ENCODE measurements at regions not wholly inside any gene's neighbourhood (a gene's known extent, or its start where the extent isn't known, plus 50 kb on each side); places are given as distances from the start of the nearest gene placed in this dataset.
"Not testable (repeated sequence)": the region's sequence is repeated elsewhere in the genome, so short reads cannot be mapped to it uniquely, and the experiment has no call there.

DNA sequence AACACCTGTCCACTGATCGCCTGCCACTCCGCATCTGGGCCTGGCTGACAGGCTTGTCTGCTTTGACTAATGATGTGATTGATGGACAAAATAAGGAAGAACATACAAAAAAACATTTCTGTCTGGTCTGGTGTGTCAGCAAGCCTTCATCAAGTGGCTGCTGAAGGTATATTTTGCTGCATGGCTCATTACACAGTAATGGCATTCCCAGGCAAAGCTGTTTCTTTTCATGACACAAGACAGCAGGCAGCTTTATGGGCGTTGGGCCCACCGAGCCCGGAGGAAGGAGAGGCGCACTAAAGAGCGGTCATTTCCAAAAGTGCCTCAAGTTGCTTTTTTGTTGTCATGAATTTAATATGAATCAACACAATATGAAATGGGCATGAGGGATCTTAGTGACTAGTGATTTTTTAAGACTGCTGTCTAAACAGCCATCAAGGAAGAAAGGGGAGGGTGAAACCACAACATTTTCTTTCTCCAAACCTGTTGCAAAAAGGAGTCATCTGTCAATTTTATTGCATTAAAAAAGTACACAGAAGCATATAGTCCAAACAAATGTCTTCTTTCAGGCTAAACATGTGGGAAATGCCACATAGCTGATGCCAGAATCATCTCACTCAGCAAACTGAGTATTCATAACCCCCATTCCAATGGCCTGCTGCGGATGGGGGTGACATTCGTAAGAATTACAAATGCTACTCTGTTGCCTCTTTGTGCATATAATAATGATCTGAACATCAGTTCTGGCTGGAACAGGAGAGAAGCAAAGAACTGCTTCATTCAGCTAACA is 476.6 kb downstream of the ZNF536 start:
- peak; percentile 61 for DNase-seq (ENCODE audit: low read depth)

DNA sequence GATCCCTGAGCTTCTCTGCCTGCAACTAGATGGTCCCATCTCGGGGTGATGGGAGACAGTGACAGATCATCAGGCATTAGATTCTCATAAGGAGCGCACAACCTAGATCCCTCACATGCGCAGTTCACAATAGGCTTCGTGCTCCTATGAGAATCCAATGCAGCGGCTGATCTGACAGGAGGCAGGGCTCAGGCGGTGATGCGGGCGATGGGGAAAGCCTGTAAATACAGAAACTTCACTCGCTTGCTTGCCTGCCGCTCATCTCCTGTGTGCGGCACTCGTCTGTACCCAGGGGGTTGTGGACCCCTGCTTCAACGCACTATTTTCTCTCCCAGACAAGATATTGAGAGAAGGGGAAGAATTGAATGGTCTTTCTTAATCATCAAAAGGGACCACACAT is 473.9 kb downstream of the ZNF536 start:
- no peak for DNase-seq (ENCODE audit: low read depth)
- in situ Hi-C loops (cut with HindIII; ENCODE audit: low pct_unique_long_range_greater_than_20kb, low sequenced_read_pairs): no loop called here

More for the DNA sequence above, 476.6 kb downstream of the ZNF536 start:
- in situ Hi-C loops (cut with HindIII; ENCODE audit: low pct_unique_long_range_greater_than_20kb, low sequenced_read_pairs): no loop called here

DNA sequence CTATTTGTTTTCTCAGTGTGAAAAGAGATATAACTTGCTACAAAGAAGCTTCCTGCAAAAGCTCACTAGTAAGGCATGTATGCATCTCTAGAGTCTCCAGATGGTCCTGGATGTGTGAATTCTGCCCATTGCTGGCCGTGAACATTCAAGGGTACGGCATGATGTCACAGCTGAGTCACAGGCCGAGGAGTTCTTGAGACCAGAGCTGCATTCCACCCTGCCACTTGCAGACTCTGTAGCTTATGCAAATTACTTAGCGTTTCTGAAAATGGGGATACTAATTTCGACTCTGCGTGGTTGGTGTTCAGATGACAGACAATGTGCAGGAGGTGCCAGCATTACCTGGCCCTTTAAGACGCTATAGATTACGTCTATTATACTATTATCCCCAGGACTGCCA is 470.7 kb downstream of the ZNF536 start:
- DNase-seq (ENCODE audit: low read depth): no peak
- in situ Hi-C loops (cut with HindIII; ENCODE audit: low pct_unique_long_range_greater_than_20kb, low sequenced_read_pairs): no loop called here

DNA sequence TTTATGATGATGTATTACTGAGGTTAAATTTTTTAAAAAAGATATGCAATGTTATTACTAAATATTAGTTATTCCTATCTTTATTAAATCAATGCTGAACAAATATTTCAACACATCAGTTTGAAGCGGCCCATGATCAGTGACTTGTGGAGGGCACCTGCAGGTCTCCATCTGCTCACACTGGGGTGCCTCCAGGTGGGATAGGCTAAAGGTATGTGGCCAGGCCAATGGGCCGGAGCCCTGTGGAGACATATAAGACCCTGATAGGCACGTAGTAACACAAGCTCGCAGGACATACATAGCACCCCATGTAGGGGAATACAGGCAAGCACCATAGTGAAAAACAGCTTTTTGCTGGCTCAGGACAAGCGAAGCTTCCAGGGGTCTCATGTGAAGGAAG is 469.8 kb downstream of the ZNF536 start:
- in situ Hi-C loops (cut with HindIII; ENCODE audit: low pct_unique_long_range_greater_than_20kb, low sequenced_read_pairs): no loop called here
- DNase-seq (ENCODE audit: low read depth): no peak

DNA sequence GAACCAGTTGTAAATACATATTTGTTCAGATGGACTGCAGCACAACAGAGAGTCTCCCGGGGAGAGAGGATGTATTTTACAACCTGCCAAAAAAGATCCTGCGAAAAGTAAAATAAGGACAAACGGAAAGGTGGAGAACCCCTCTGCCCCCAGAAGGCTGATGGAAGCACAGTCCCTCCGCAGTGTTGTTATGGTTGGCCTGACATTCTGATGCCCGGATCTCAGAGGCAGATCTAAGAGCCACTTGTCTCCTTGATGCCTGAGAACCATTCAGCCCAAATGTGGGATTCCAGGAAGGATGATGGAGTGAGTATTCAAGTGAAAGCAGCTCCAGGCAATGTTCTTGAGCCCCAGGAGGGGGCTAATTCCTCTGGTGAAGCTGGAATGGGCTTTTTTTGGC is 458.7 kb downstream of the ZNF536 start:
- no peak for DNase-seq (ENCODE audit: low read depth)
- in situ Hi-C loops (cut with HindIII; ENCODE audit: low pct_unique_long_range_greater_than_20kb, low sequenced_read_pairs): no loop called here

DNA sequence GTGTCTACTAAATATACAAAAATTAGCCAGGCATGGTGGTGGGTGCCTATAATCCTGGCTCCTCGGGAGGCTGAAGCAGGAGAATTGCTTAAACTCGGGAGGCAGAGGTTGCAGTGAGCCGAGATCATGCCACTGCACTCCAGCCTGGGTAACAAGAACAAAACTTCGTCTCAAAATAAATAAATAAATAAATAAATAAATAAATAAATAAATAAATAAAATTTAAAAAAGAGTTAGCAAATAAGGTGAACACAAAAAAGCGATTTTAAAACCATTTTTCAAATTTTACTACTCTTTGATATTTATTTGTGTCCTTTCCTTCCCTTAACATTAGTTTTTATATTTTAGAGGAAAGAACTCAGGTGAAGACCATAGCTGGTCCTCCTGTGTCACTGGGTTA is 453.3 kb downstream of the ZNF536 start:
- DNase-seq (ENCODE audit: low read depth); in situ Hi-C loops (cut with HindIII; ENCODE audit: low pct_unique_long_range_greater_than_20kb, low sequenced_read_pairs): not testable (repeated sequence)

DNA sequence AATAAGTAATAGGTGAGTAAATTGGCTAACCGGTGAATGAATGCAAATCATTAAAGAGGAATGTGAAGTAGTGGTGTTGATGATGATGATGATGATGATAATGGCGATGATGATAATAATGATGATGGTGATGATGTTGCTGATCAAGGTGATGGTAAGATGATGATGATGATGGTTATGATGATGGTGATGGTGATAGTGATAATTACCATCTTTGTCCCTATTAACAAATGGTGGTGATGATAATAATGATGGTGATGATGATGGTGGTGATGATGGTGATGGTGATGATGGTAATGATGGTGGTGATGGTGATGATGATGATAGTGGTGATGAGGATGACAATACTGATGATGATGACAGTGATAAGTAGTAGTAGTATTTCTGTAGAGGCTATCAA is 452.6 kb downstream of the ZNF536 start:
- DNase-seq (ENCODE audit: low read depth): no peak
- in situ Hi-C loops (cut with HindIII; ENCODE audit: low pct_unique_long_range_greater_than_20kb, low sequenced_read_pairs): no loop called here

DNA sequence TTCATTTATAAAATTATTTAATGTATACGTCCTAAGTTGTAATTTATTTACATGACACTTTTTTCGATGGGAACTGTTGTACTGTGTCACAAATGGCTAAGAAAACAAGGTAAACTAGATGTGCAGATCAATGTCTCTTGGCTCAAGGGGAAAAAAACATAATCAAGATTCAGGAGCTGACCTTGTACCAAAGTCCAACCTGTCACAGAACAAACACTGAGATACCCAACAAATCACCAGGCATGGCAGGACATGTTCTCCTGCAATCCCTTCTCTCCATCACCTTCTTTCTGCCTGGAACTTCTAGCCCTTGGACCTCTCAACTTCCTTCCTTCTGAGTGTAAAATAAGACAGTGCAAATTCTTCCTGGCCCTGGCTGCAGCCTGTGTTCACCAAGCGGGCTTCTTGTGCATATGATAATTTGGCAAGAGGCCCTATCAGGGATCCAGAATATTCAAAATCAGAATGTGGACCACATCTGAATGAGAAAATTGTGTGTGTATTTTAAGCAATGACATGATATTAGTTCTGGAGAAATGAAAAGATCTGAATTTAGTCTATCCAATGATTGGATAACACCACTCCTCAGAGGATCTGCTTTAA is 445.9 kb downstream of the ZNF536 start:
- no peak for DNase-seq (ENCODE audit: low read depth)
- in situ Hi-C loops (cut with HindIII; ENCODE audit: low pct_unique_long_range_greater_than_20kb, low sequenced_read_pairs): no loop called here

DNA sequence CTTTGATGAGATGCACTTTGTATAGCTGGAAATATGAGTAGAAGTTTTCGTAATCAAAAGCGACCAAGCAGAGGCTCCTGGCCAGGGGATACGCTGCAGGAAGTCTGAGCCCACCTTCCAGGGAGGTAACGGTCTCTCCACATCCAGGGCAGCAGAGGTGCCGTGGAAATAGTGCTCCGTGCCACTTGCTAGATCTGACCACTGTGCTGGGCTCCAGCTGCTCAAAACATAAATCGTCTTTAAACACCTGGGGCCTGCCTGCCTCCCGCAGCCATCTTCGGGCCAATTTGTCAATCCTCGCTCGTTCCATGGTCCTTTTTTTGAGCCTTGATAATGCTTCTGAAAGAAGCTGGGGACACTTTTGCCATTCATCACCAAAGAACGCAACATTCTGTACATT is 445.0 kb downstream of the ZNF536 start:
- DNase-seq (ENCODE audit: low read depth): no peak
- in situ Hi-C loops (cut with HindIII; ENCODE audit: low pct_unique_long_range_greater_than_20kb, low sequenced_read_pairs): no loop called here

DNA sequence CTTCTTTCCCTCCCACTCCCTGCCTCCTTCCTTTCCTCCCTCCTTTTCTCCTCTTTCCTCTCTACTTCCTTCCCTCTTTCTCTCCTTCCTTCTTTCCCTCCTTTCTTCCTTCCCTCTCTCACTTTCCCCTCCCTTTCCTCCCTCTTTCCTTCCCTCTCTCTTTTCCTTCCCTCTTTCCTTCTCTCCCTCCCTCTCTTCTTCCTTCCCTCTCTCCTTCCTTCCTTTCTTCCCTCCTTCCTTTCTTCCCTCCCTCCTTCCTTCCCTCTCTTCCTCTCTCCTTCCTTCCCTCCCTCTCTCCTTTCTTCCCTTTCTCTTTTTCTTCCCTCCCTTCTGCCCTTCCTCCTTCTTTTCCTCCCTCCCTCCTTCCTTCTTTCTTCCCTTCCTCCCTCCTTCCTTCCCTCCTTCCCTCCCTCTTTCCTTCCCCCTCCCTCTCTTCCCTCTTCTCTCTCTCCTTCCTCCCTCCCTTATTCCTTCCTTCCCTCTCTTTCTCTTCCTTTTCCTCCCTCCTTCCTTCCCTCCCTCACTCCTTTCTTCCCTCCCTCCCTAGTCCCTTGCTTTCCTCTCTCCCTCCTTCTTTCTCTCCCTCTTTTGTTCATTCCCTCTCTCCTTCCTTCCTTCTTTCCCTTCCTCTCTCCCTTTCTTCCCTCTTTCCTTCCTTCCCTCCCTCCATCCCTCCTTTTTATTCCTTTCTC is 443.9 kb downstream of the ZNF536 start:
- no peak for DNase-seq (ENCODE audit: low read depth)
- in situ Hi-C loops (cut with HindIII; ENCODE audit: low pct_unique_long_range_greater_than_20kb, low sequenced_read_pairs): no loop called here

DNA sequence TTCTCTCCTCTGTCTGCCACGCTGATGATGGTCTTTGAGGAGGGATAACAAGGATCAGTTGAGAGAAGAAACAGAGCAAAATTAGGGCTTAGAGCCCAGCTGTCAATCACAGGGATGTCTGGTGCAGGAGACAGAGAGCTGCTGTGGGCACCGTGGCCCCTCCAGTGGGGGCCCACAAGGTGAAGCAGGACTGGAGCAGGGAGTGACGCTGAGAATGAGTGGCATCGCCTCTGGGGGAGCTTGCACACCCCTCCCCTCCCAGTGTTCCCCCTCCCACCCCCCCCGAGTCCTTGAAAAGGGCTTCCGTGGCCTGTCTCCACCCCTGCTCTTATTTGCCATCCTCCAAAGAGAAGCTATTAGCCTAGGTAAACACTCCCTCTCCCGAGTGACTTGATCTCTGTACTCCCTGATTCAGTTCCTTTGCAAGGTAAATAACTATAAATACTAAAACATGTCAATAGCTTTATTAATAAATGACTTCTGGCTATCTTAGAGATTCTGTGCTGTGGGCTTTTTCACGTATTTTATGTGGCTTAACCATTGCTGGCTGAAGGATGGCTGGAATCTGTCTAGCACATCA is 440.0 kb downstream of the ZNF536 start:
- in situ Hi-C loops (cut with HindIII; ENCODE audit: low pct_unique_long_range_greater_than_20kb, low sequenced_read_pairs): no loop called here

DNA sequence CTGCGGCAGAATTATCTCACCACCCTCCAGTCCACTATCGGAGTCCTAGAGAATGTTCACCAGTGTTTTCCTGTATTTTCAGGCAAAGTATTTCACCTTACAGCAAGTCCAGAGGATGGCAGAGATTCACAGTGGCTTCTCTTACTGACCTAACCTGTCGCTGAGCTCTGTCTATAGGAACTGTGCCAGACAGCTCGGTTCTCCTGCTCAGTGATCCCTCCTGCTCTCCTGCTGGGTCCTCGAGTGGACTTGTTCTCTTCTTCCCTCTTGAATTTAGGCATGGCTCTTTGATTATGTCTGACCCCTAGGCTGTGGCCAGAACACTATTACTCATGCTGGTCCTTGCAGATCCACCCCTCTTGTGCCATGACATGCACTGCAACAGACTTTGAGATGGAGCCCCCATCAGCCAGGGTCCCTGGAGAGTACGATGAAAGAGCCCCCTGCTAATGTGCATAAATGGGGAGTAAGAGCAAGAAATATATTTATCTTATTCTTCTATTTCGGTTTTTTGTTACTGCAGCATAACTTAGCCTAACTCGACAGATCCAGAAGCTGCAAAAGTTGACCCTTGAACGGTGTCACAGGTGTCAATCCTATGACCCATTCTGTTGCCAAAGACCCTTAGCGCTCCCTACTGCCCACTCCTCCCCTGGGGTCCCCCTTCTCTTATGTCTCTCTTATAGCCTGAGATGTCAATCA is 439.4 kb downstream of the ZNF536 start:
- in situ Hi-C loops (cut with HindIII; ENCODE audit: low pct_unique_long_range_greater_than_20kb, low sequenced_read_pairs): no loop called here
- DNase-seq (ENCODE audit: low read depth): no peak

More for the DNA sequence above, 440.0 kb downstream of the ZNF536 start:
- no peak for DNase-seq (ENCODE audit: low read depth)

DNA sequence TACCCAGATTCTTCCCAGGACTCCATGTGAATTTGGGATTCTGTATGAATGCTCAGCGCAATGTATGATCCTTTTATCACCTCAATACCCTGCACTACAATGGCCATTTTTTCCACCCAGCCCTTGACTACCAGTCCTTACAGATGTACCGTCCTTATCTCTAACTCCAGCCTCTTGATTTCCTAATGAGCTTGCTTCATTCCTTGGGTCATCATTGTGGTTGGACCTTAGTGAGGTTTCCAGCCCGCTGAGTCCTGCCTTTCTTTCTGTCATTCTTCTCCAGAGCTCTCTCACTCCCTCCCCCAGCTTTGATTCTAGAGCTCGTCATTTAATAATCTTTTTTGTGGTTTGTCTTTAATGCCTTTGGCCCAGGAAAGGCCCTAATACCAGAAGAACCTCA is 438.5 kb downstream of the ZNF536 start:
- no peak for DNase-seq (ENCODE audit: low read depth)
- in situ Hi-C loops (cut with HindIII; ENCODE audit: low pct_unique_long_range_greater_than_20kb, low sequenced_read_pairs): no loop called here

DNA sequence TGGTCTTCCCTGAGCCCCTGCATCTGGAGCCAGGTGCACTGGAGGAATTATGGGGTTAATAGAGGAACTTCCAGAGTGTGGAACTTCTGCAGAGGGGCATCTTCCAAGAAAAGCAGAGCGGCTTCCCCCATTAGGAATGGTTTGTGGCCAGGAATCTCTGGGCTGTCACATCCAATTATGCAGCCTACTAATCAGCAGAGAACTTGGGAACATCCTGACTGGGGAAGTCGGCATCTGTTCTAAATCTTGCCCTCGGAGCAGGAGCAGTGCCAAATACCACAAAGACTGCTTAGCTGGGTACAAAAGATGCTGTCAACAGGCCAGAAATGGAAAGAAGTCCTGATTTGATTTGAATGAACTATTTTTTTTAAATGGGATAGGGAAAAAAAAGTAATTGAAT is 435.1 kb downstream of the ZNF536 start:
- DNase-seq (ENCODE audit: low read depth): no peak
- in situ Hi-C loops (cut with HindIII; ENCODE audit: low pct_unique_long_range_greater_than_20kb, low sequenced_read_pairs): no loop called here

DNA sequence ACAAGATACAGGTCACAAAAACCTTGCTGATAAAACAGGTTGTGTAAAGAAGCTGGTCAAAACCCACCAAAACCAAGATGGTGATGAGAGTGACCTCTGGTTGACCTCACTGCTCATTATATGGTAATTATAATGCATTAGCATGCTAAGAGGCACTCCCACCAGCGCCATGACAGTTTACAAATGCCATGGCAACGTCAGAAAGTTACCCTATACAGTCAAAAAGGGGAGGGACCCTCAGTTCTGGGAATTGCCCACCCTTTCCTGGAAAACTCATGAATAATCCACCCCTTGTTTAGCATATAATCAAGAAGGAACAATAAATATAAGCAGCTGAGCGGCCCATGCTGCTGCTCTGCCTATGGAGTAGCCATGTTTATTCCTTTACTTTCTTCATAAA is 434.1 kb downstream of the ZNF536 start:
- in situ Hi-C loops (cut with HindIII; ENCODE audit: low pct_unique_long_range_greater_than_20kb, low sequenced_read_pairs): no loop called here
- DNase-seq (ENCODE audit: low read depth): no peak

DNA sequence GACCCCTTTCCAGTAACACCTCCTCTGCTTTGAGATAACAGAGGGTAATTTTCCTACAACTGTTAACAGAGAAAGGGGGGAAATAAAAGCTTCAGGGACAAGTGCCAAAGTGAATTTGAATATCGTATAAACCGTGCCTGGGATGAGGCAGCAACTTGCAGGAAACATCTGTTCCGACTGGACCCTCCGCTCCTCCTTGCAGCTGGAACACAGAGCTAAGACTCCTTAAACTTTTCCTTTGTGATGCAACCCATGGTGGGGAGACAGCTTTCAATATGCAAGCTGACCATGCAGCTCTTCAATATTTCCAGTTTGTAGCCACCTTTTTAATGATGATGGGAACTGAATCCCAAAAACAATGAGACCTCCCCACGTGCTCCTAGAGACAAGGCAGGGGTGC is 432.6 kb downstream of the ZNF536 start:
- DNase-seq (ENCODE audit: low read depth): no peak
- in situ Hi-C loops (cut with HindIII; ENCODE audit: low pct_unique_long_range_greater_than_20kb, low sequenced_read_pairs): no loop called here

DNA sequence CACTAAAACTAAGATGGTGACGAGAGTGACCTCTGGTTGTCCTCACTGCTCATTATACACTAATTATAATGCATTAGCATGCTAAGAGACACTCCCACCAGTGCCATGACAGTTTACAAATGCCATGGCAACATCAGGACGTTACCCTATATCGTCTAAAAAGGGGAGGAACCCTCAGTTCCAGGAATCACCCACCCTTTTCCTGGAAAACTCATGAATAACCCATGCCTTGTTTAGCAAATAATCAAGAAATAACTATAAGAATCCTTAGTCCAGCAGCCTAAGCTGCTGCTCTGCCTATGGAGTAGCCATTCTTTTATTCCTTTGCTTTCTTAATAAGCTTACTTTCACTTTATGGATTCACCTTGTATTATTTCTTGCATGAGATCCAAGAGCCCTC is 432.1 kb downstream of the ZNF536 start:
- in situ Hi-C loops (cut with HindIII; ENCODE audit: low pct_unique_long_range_greater_than_20kb, low sequenced_read_pairs); DNase-seq (ENCODE audit: low read depth): not testable (repeated sequence)

DNA sequence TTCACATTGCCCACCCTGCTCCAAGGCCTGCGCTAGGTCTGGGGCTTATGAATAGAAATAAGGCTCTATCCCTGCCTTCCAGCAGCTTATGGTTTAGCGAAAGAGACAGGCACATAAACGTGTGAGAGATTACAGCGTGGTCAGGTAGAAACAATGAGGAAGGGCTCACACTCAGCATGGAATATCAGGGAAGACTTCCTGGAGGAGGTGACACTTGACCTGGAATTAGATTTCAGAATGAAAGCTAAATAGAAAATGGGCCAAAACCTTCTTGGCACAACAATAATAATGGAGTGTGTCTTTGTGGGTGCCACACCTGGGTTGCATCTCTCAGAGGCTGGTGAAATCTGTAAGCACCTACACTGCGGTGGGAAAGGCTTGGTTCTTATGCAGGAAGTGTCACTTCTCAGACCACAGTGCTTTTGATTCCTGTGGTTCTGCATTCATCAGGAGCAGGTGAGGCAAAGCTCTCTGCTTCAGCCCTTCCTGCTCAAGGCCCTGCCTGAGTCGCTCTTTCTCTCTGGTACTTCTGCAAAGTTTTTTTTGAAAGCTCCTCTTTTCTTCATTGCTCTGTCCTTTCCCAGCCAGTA is 430.3 kb downstream of the ZNF536 start:
- DNase-seq (ENCODE audit: low read depth): no peak
- in situ Hi-C loops (cut with HindIII; ENCODE audit: low pct_unique_long_range_greater_than_20kb, low sequenced_read_pairs): no loop called here
